Lung microvascular endothelial cell (primary cell): ENCODE measurements at regions not wholly inside any gene's neighbourhood (a gene's known extent, or its start where the extent isn't known, plus 50 kb on each side); places are given as distances from the start of the nearest gene placed in this dataset.
A peak's percentile ranks its signal among the peaks of the same experiment; 100 is the strongest.
"Not testable (repeated sequence)": the region's sequence is repeated elsewhere in the genome, so short reads cannot be mapped to it uniquely, and the experiment has no call there.

Experiments used
- DNase-seq, 2 donors: peaks; one replicate each; pipeline versions ENCODE4 v3.0.0 to v3.0.0-alpha.2; 2010; ENCODE audit warnings: low read depth in 2 of 2

DNA sequence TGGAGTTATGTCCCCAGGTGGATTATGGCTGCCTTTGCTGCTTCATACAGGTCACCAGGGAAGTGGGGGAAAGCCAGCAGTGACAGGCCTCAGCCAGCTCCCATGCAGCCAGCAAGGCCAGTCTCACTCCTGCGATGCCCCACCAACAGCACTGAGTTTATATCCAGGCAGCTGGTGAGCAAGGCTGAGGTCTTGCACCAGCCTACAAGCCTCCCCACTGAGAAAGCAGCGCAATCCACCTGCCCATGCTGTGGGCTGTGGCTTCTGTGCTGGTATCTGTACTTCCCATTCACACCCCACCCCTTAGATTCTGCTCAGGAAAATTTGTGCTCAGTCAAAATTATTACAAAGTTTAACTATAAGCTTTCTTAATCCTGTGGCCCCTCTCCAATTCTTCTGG is 153.5 kb downstream of the HHIP start:
- DNase-seq = no peak

- DNase-seq = no peak
Measured at GRCh38 chr4:144801731-144802130, 155.8 kb downstream of the HHIP start.

DNA sequence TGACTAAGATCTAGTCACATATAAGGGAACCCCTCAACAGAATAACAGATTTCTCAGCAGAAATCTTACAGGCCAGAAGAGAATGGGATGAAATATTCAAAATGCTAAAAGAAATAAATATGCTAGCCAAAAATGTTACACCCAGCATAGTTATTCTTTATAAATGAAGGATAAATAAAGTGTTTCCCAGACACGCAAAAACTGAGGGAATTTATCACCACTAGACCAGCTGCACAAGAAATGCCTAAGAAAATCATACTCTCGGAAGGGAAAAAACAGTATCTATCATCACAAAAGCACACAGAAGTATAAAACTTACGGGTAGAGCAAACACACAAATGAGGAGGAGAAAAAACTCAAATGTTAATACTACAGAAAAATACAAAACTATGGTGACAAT is 162.1 kb downstream of the HHIP start:
- no peak for DNase-seq

- no peak for DNase-seq
Measured at GRCh38 chr4:144809056-144809640, 163.2 kb downstream of the HHIP start.

GRCh38 chr4:144816668-144817067 is 170.7 kb downstream of the HHIP start:
- DNase-seq = no peak

DNA sequence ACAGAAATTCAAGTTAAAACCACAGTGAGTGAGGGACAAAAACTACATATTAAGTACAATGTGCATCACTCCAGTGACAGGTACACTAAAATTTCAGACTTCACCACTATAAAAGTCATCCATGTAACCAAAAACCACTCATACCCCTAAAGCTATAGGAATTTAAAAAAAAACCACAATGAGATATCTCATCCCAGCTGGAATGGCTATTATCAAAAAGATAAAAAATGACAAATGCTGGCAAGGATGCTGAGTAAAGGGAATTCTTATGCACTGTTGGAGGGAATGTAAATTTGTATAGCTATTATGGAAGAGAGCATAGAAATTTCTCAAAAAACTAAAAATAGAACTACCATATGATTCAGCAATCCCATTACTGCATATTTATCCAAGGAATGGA is 171.1 kb downstream of the HHIP start:
- no peak for DNase-seq

DNA sequence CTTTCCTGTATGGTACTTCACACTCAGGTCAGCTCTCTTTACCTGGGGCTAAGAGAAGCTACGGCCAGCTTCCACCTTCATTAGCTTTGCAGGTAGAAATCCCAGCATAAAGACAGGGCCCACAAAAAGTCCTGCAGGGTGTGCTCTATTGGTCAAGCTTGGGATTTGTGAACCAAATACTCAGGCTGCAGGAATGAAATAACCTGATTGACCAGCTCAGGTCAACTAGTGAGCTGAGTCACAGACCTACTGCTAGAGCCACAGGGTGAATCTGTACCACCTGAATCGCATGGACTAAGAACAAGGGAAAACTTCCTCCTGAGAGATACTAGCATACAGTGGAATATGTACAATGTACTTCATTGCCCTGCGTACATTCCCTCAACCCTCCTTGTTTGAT is 172.2 kb downstream of the HHIP start:
- DNase-seq = no peak

GRCh38 chr4:144819591-144819990 is 173.6 kb downstream of the HHIP start:
- DNase-seq = no peak

DNA sequence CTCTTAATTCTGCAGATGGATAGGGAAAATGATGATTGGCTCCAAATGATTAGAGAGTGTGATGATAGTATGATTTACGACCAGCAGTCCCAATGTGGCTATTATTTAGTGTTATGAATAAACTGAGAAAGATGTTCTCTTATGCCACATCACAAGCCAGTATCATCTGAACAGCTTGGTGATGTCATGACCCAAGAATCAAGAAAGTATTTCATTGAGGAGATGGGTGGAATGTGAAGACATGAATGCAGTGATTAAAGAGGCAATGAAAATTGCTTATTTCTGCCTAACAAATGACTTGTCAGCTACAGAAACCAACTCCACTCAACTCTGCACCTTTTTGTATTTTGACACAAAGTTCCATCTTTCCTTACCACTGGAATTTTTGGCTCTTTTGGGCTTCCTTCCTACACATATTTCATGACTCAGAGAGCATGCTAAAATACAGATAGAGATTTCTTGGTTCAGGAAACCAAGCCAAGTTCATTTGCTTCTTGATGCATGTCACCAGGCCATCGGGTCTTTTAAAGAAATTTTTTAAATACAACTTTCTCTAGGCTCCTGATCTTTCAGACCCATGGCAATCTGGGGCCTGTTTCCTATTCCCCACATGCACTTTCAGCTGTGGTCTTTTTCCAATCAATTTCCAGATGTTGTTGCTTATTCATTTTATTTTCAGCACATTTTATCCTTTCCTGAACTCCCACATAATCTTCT is 174.2 kb downstream of the HHIP start:
- DNase-seq = no peak

DNA sequence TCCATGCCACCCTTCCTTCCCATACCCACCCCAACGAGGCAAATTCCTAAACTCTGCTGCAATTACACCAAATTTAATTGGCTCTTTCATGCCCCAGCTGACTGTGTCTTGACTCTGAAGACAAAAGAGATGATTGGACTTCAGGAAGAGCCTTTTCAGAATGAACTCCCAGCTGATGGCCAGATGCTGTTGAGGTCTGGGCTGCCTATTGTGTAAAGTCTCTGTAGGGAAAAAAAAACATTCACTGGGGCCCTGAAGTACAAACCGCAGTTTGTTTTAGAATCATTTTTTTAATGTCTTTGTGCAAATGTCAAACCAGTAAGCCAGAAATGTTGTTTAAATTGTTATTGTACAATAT is 174.8 kb downstream of the HHIP start:
- DNase-seq = peak in 1 of 2 donors; percentile 11

DNA sequence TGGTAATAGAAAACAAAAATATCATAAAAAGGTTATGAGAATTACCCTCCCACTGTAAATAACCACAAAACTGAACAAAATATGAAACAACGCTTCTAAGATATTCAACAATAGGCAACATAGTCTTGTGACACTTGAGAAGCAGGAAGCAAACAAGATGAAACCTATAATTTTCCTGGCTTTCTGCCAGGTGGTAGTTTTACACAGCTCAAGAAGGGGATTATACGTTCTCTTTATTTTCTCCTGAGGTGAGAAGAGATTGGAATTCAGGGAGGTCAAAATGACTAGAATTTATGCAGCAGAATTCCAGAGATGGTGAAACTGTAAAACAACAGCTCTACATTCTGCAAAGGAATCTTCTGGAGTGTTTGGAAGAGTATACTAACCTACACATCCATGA is 186.0 kb downstream of the HHIP start:
- peak in 1 of 2 donors; percentile 46 for DNase-seq

- no peak for DNase-seq
Measured at GRCh38 chr4:144845411-144845810, 199.5 kb downstream of the HHIP start.

DNA sequence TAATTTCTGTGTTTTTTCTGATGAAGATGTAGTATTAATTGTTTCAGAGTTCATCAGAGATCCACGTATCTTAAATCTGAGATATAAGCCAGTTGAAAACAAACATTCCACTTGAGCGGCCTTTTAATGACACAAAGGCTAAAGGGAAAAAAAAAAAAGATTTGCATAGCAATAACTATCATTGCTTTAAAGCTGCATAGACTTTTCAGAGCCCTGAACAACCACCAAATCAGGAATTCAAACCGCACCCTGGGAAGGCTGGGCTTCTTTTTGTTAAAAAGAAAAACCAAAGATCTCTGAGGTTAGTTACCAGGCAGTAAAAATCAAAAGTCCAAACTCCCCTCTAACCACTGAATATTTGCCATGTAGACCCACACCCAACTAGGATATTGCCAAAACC is 206.0 kb downstream of the HHIP start:
- DNase-seq = no peak

GRCh38 chr4:144861471-144861870 is 215.5 kb downstream of the HHIP start:
- DNase-seq = peak; percentile 30 to 56

DNA sequence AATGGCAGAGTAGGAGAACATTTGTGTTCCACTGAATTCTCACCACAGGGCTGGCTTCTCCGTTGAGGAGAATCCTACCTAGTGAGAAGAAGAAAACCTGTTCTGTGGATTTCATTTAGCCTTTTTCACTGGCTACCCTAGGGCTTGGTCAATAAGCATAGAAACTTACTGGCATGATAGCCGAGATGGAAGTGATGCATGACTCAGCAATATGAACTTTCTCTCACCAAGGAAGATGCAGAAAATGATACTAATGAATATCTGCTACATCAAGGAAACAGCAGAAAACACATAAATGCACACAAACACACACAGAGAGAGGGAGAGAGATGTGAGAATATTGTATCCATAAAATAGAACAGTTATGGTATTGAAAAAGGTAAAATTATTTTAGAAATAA is 216.3 kb downstream of the HHIP start:
- peak in 1 of 2 donors; percentile 5 for DNase-seq

DNA sequence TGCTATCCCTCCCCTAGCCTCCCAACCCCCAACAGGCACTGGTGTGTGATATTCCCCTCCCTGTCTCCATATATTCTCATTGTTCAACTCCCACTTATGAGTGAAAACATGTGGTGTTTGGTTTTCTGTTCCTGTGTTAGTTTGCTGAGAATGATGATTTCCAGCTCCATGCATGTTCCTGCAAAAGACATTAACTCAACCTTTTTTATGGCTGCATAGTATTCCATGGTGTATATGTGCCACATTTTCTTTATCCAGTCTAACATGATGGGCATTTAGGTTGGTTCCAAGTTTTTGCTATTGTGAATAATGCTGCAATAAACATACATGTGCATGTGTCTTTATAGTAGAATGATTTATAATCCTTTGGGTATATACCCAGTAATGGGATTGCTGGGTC is 218.9 kb downstream of the HHIP start:
- not testable (repeated sequence) for DNase-seq

DNA sequence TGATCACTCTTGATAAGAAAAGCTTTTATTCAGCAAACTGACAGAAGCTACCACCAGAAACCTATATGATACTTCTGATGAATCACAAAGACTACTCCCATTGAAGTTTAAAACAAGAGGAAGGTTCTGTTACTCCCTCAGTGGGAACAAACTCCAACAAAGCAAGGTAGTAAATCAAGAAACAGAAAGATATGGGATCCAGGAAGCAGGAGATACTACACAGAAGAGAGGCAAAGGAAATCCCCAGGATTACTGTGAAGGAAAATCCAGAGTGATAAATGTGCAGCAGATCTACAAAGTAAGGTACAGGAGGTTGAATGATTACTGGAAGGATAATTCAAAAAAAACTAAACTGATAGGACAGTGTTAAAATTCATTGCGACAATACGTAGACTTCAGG is 222.4 kb downstream of the HHIP start:
- no peak for DNase-seq

- no peak for DNase-seq
Measured at GRCh38 chr4:144872508-144873225, 225.3 kb downstream of the ANAPC10 start.

GRCh38 chr4:144873226-144873990 is 224.6 kb downstream of the ANAPC10 start:
- no peak for DNase-seq

GRCh38 chr4:144894573-144894972 is 203.4 kb downstream of the ANAPC10 start:
- peak in 1 of 2 donors; percentile 31 for DNase-seq

GRCh38 chr4:144899393-144899792 is 198.6 kb downstream of the ANAPC10 start:
- DNase-seq = no peak

- DNase-seq = no peak
Measured at GRCh38 chr4:144901141-144901540, 196.9 kb downstream of the ANAPC10 start.
